IPS DF 6.9 (cell line): ENCODE measurements at regions not wholly inside any gene's neighbourhood (a gene's known extent, or its start where the extent isn't known, plus 50 kb on each side); places are given as distances from the start of the nearest gene placed in this dataset.
"Not testable (repeated sequence)": the region's sequence is repeated elsewhere in the genome, so short reads cannot be mapped to it uniquely, and the experiment has no call there.

Experiments
- DNase-seq: peaks from one replicate; pipeline ENCODE4 v3.0.0-alpha.2; 2013; ENCODE audit warnings: low read depth, low spot score
- H3K27ac ChIP-seq: one replicate; pipeline ENCODE4 v1.5.1; 2013; ENCODE audit warnings: low read length, control low read depth
- H3K27me3 ChIP-seq: 2 replicates; pipeline ENCODE4 v1.6.1; 2013; ENCODE audit warnings: mild to moderate bottlenecking, low read length; ENCODE audit not compliant: control insufficient read depth, insufficient read depth
- H3K36me3 ChIP-seq: 2 replicates; pipeline ENCODE4 v1.6.1; 2013; ENCODE audit warnings: low read length; ENCODE audit not compliant: control insufficient read depth, insufficient read depth
- H3K4me1 ChIP-seq: 2 replicates; pipeline ENCODE4 v1.6.1; 2013; ENCODE audit warnings: low read length; ENCODE audit not compliant: control insufficient read depth, insufficient read depth
- H3K4me3 ChIP-seq: 2 replicates; pipeline ENCODE4 v1.5.1; 2013; ENCODE audit warnings: mild to moderate bottlenecking, low read length
- H3K9me3 ChIP-seq: 2 replicates; pipeline ENCODE4 v1.6.1; 2013; ENCODE audit warnings: low read length, inconsistent platforms; ENCODE audit not compliant: control insufficient read depth, insufficient read depth
- WGBS: extraction: QIAGEN DNeasy Blood & Tissue Kit; methylation state at CpG from one replicate; pipeline ENCODE4 v1.1.7; 2013; ENCODE audit warnings: mixed read lengths, missing lambda C conversion rate; ENCODE audit not compliant: insufficient read length, insufficient coverage; 5-methylcytosine and 5-hydroxymethylcytosine counted together

- H3K27me3 ChIP-seq: no peaks in the 10 kb centered on the region
- no CpG with 5 or more reads among the region's 2 CpGs for WGBS
- no peak for DNase-seq
- H3K27ac ChIP-seq: no peak overlapping the region
- H3K9me3 ChIP-seq: no peaks in the 10 kb centered on the region
- H3K4me1 ChIP-seq: no peaks in the 10 kb centered on the region
- no peaks in the 10 kb centered on the region for H3K36me3 ChIP-seq
- no peak overlapping the region for H3K4me3 ChIP-seq
These were observed 57.2 kb upstream of the RHOJ start for GRCh38 chr14:63147018-63147417.

GRCh38 chr14:63134801-63135200, 69.4 kb upstream of the RHOJ start:
- no CpG with 5 or more reads among the region's 2 CpGs for WGBS
- DNase-seq: peak; percentile 1
- H3K27me3 ChIP-seq: no peaks in the 10 kb centered on the region

GRCh38 chr14:63130531-63130930, 73.7 kb upstream of the RHOJ start:
- H3K9me3 ChIP-seq: no peaks in the 10 kb centered on the region
- DNase-seq: no peak
- no peak overlapping the region for H3K4me3 ChIP-seq
- H3K36me3 ChIP-seq: no peaks in the 10 kb centered on the region
- H3K27me3 ChIP-seq: no peaks in the 10 kb centered on the region
- no peak overlapping the region for H3K27ac ChIP-seq
- no CpG with 5 or more reads among the region's 4 CpGs for WGBS
- no peaks in the 10 kb centered on the region for H3K4me1 ChIP-seq

More at GRCh38 chr14:63134801-63135200, 69.4 kb upstream of the RHOJ start:
- H3K9me3 ChIP-seq: no peaks in the 10 kb centered on the region
- H3K36me3 ChIP-seq: no peaks in the 10 kb centered on the region
- H3K4me1 ChIP-seq: no peaks in the 10 kb centered on the region
- H3K4me3 ChIP-seq: no peak overlapping the region
- H3K27ac ChIP-seq: no peak overlapping the region

- not testable (repeated sequence) for H3K4me3 ChIP-seq, H3K4me1 ChIP-seq, H3K27ac ChIP-seq, H3K9me3 ChIP-seq, H3K36me3 ChIP-seq, DNase-seq, H3K27me3 ChIP-seq
- WGBS: no CpG with 5 or more reads among the region's 1 CpG
These were observed 61.2 kb upstream of the KCNH5 start for GRCh38 chr14:63106487-63106886.

GRCh38 chr14:63100552-63100951, 55.3 kb upstream of the KCNH5 start:
- Histone ChIP-seq H3K27me3 (no peaks in the 10 kb centered on the region), H3K27ac (no peak overlapping the region), H3K36me3 (no peaks in the 10 kb centered on the region), H3K9me3 (no peaks in the 10 kb centered on the region), H3K4me3 (no peak overlapping the region), H3K4me1 (no peaks in the 10 kb centered on the region)
- no CpG with 5 or more reads among the region's 1 CpG for WGBS
- DNase-seq: no peak

GRCh38 chr14:63096186-63096585, 50.9 kb upstream of the KCNH5 start:
- no peaks in the 10 kb centered on the region for H3K27me3 ChIP-seq
- WGBS: no CpG with 5 or more reads among the region's 4 CpGs

More at GRCh38 chr14:63096186-63096585, 50.9 kb upstream of the KCNH5 start:
- H3K27ac ChIP-seq: no peak overlapping the region
- H3K9me3 ChIP-seq: no peaks in the 10 kb centered on the region
- DNase-seq: no peak
- H3K4me3 ChIP-seq: no peak overlapping the region
- no peaks in the 10 kb centered on the region for H3K4me1 ChIP-seq
- H3K36me3 ChIP-seq: no peaks in the 10 kb centered on the region
